CD14-positive monocyte (primary cell): ENCODE measurements at regions not wholly inside any gene's neighbourhood (a gene's known extent, or its start where the extent isn't known, plus 50 kb on each side); places are given as distances from the start of the nearest gene placed in this dataset.

Source experiments
- DNase-seq, 3 donors: peaks; one replicate each; pipeline ENCODE4 v3.0.0-alpha.2; 2011 to 2022
- H2AFZ ChIP-seq: 2 replicates; pipeline ENCODE4 v1.6.0; 2012; ENCODE audit warnings: mild to moderate bottlenecking, low read depth, low read length, inconsistent platforms; ENCODE audit not compliant: insufficient read depth, poor library complexity, severe bottlenecking
- H3K27ac ChIP-seq, 2 donors: 1 replicate in 1 of 2; 2 replicates in 1 of 2; pipeline ENCODE4 v1.5.1; 2012 to 2013; ENCODE audit warnings: low read length in 2 of 2, control low read depth in 1 of 2, inconsistent platforms in 1 of 2, low read depth in 1 of 2, mild to moderate bottlenecking in 1 of 2
- H3K27me3 ChIP-seq, 2 donors: one replicate each; pipeline versions ENCODE4 v1.6.0 to v1.6.1; 2011 to 2013; ENCODE audit warnings: low read length in 2 of 2; ENCODE audit not compliant: control insufficient read depth in 2 of 2, insufficient read depth in 2 of 2
- H3K36me3 ChIP-seq, 2 donors: replicated peaks in 1 of 2; 1 replicate in 1 of 2; 2 replicates in 1 of 2; pipeline versions ENCODE4 v1.5.1 to v1.6.1; 2012 to 2013; ENCODE audit warnings: low read length in 2 of 2, control low read depth in 1 of 2, inconsistent platforms in 1 of 2, mild to moderate bottlenecking in 1 of 2; ENCODE audit not compliant: insufficient read depth in 2 of 2, control insufficient read depth in 1 of 2
- H3K4me1 ChIP-seq, 2 donors: 1 replicate in 1 of 2; 2 replicates in 1 of 2; pipeline versions ENCODE4 v1.5.1 to v1.6.1; 2012 to 2013; ENCODE audit warnings: low read length in 2 of 2, control low read depth in 1 of 2, inconsistent platforms in 1 of 2, mild to moderate bottlenecking in 1 of 2, moderate library complexity in 1 of 2; ENCODE audit not compliant: insufficient read depth in 2 of 2, control insufficient read depth in 1 of 2
- H3K4me2 ChIP-seq: replicated peaks from 2 replicates; pipeline ENCODE3; 2012; ENCODE audit warnings: low read length, moderate library complexity, mild to moderate bottlenecking; ENCODE audit not compliant: poor library complexity, severe bottlenecking; ENCODE audit errors: extremely low read depth
- H3K4me3 ChIP-seq, 3 experiments: fragments of 200-600 bp in 1 of 3; sonication (generic) in 1 of 3; replicated peaks in 1 of 3; 1 replicate in 2 of 3; 2 replicates in 1 of 3; pipeline ENCODE4 v1.5.1; 2011 to 2013; ENCODE audit warnings: low read length in 3 of 3, mild to moderate bottlenecking in 3 of 3, control low read depth in 2 of 3, low read depth in 2 of 3, inconsistent platforms in 1 of 3, moderate library complexity in 1 of 3
- H3K79me2 ChIP-seq: 2 replicates; pipeline ENCODE4 v1.6.0; 2012; ENCODE audit warnings: mild to moderate bottlenecking, control low read depth, inconsistent platforms, low read length, moderate library complexity; ENCODE audit not compliant: insufficient read depth
- H3K9ac ChIP-seq: 2 replicates; pipeline ENCODE4 v1.6.0; 2017; ENCODE audit warnings: low read length, mild to moderate bottlenecking; ENCODE audit not compliant: insufficient read depth, poor library complexity, severe bottlenecking
- H3K9me3 ChIP-seq, 2 donors: replicated peaks in 1 of 2; 1 replicate in 1 of 2; 2 replicates in 1 of 2; pipeline versions ENCODE4 v1.5.1 to v1.6.1; 2012 to 2013; ENCODE audit warnings: low read length in 2 of 2, control low read depth in 1 of 2; ENCODE audit not compliant: control insufficient read depth in 1 of 2, insufficient read depth in 1 of 2
- H4K20me1 ChIP-seq: 2 replicates; pipeline ENCODE4 v1.6.0; 2012; ENCODE audit warnings: mild to moderate bottlenecking, low read length, control low read depth, moderate library complexity; ENCODE audit not compliant: insufficient read depth
- H3K27ac Mint-ChIP-seq, 7 donors: one replicate each; pipeline ENCODE4 v1.8.0; 2020; ENCODE audit warnings: mild to moderate bottlenecking in 7 of 7, mixed read lengths in 7 of 7, moderate library complexity in 6 of 7, inconsistent platforms in 2 of 7
- H3K27me3 Mint-ChIP-seq, 3 donors: one replicate each; pipeline ENCODE4 v1.8.0; 2021 to 2022; ENCODE audit warnings: low read depth in 3 of 3, mild to moderate bottlenecking in 3 of 3, mixed read lengths in 3 of 3, moderate library complexity in 3 of 3, inconsistent platforms in 1 of 3
- H3K36me3 Mint-ChIP-seq, 2 donors: one replicate each; pipeline ENCODE4 v1.8.0; 2020; ENCODE audit warnings: mixed read lengths in 2 of 2, inconsistent platforms in 1 of 2, mild to moderate bottlenecking in 1 of 2
- H3K4me1 Mint-ChIP-seq: one replicate; pipeline ENCODE4 v1.8.0; 2020; ENCODE audit warnings: mild to moderate bottlenecking, mixed read lengths
- H3K4me3 Mint-ChIP-seq, 2 donors: one replicate each; pipeline ENCODE4 v1.8.0; 2020; ENCODE audit warnings: mild to moderate bottlenecking in 2 of 2, mixed read lengths in 2 of 2, moderate library complexity in 1 of 2
- H3K9me3 Mint-ChIP-seq, 7 donors: one replicate each; pipeline ENCODE4 v1.8.0; 2020 to 2022; ENCODE audit warnings: mixed read lengths in 7 of 7, mild to moderate bottlenecking in 6 of 7, moderate library complexity in 6 of 7, inconsistent platforms in 2 of 7
- CTCF ChIP-seq: fragments of 200-600 bp; IDR thresholded peaks from one replicate; pipeline ENCODE4 v1.8.0; 2022; ENCODE audit warnings: antibody characterized with exemption, mild to moderate bottlenecking
- WGBS: methylation state at CpG from one replicate; pipeline ENCODE4 v1.1.5; 2013; ENCODE audit warnings: missing lambda C conversion rate; ENCODE audit not compliant: insufficient coverage; 5-methylcytosine and 5-hydroxymethylcytosine counted together
- intact Hi-C, 2 donors: fragments of 100-400 bp; cut with micrococcal nuclease; formaldehyde crosslinking; loops; one replicate each; pipeline versions ENCODE4 v1.15.0 to v1.15.1; 2023

- DNase-seq: no peak
- no peaks in the 10 kb centered on the region for H4K20me1 ChIP-seq
- Mint-ChIP-seq H3K9me3 (peaks cover 2 to 12% (median 5%) of the 10 kb centered on the region in 7 donors), H3K27me3 (no peaks in the 10 kb centered on the region), H3K4me1 (no peaks in the 10 kb centered on the region), H3K36me3 (no peaks in the 10 kb centered on the region), H3K27ac (no peak overlapping the region), H3K4me3 (no peak overlapping the region)
- no peak overlapping the region for H3K9ac ChIP-seq
- no peak for TF ChIP-seq CTCF
- H3K36me3 ChIP-seq: no peaks in the 10 kb centered on the region
- H3K4me1 ChIP-seq: no peaks in the 10 kb centered on the region
- H3K27ac ChIP-seq: no peak overlapping the region
- peaks cover 3 to 20% of the 10 kb centered on the region in 2 donors for H3K9me3 ChIP-seq
- H3K79me2 ChIP-seq: no peaks in the 10 kb centered on the region
- WGBS: 100% methylated on average over 1 of the region's 2 CpGs
- no peak overlapping the region for H3K4me3 ChIP-seq
- no peak overlapping the region for H3K4me2 ChIP-seq
- intact Hi-C loops: no loop called here
- H2AFZ ChIP-seq: no peak overlapping the region
- no peaks in the 10 kb centered on the region for H3K27me3 ChIP-seq
Measured at GRCh38 chr13:54301085-54301484, 1272.5 kb downstream of the OLFM4 start.

- intact Hi-C loops: no loop called here
- no peak overlapping the region for H3K27ac Mint-ChIP-seq
- H3K4me3 Mint-ChIP-seq: no peak overlapping the region
- H3K9me3 Mint-ChIP-seq: peaks cover 1 to 9% (median 3%) of the 10 kb centered on the region in 7 donors
- DNase-seq: no peak
- Histone ChIP-seq H3K9me3 (peaks cover 0 to 16% of the 10 kb centered on the region in 2 donors), H3K4me3 (no peak overlapping the region), H3K4me1 (no peaks in the 10 kb centered on the region), H3K27ac (no peak overlapping the region), H4K20me1 (no peaks in the 10 kb centered on the region), H3K27me3 (no peaks in the 10 kb centered on the region), H3K9ac (no peak overlapping the region), H3K36me3 (no peaks in the 10 kb centered on the region), H3K79me2 (no peaks in the 10 kb centered on the region), H2AFZ (no peak overlapping the region), H3K4me2 (no peak overlapping the region)
- H3K4me1 Mint-ChIP-seq: no peaks in the 10 kb centered on the region
- no peak for TF ChIP-seq CTCF
- H3K27me3 Mint-ChIP-seq: peaks cover 0 to 3% (median 0%) of the 10 kb centered on the region in 3 donors
- no peaks in the 10 kb centered on the region for H3K36me3 Mint-ChIP-seq
- WGBS: 67% methylated on average over 1 of the region's 1 CpG
Measured at GRCh38 chr13:54305377-54305776, 1276.8 kb downstream of the OLFM4 start.
